ENCODE measurements at regions not wholly inside any gene's neighbourhood (a gene's known extent, or its start where the extent isn't known, plus 50 kb on each side); places are given as distances from the start of the nearest gene placed in this dataset.
"Not testable (repeated sequence)": the region's sequence is repeated elsewhere in the genome, so short reads cannot be mapped to it uniquely, and the experiment has no call there.

GRCh38 chr4:83917572-83917971 lies 381.7 kb downstream of the GPAT3 start:
- H3K4me3 ChIP-seq (ENCODE audit: low read depth, low read length), result no peak overlapping the region
- DNase-seq (ENCODE audit: low read depth), result no peak
- no peak for TF ChIP-seq CTCF (conservative IDR thresholded peaks at IDR 0.05; ENCODE audit: low read depth, low read length)

- no peak for TF ChIP-seq CTCF (conservative IDR thresholded peaks at IDR 0.05; ENCODE audit: low read depth, low read length)
- DNase-seq (ENCODE audit: low read depth), result no peak
- H3K4me3 ChIP-seq (ENCODE audit: low read depth, low read length), result no peak overlapping the region
Observed at GRCh38 chr4:83910693-83911092, 374.8 kb downstream of the GPAT3 start.

GRCh38 chr4:83906561-83906960 lies 370.7 kb downstream of the GPAT3 start:
- no peak for DNase-seq (ENCODE audit: low read depth)

GRCh38 chr4:83905952-83906351 lies 370.0 kb downstream of the GPAT3 start:
- no peak overlapping the region for H3K4me3 ChIP-seq (ENCODE audit: low read depth, low read length)
- TF ChIP-seq CTCF (conservative IDR thresholded peaks at IDR 0.05; ENCODE audit: low read depth, low read length), result peak; percentile 49
- DNase-seq (ENCODE audit: low read depth), result no peak

More at GRCh38 chr4:83906561-83906960, 370.7 kb downstream of the GPAT3 start:
- no peak overlapping the region for H3K4me3 ChIP-seq (ENCODE audit: low read depth, low read length)
- TF ChIP-seq CTCF (conservative IDR thresholded peaks at IDR 0.05; ENCODE audit: low read depth, low read length), result no peak

- DNase-seq (ENCODE audit: low read depth); H3K4me3 ChIP-seq (ENCODE audit: low read depth, low read length): not testable (repeated sequence)
Observed at GRCh38 chr4:83903740-83904139, 367.8 kb downstream of the GPAT3 start.

GRCh38 chr4:83894831-83895230 lies 358.9 kb downstream of the GPAT3 start:
- no peak overlapping the region for H3K4me3 ChIP-seq (ENCODE audit: low read depth, low read length)
- no peak for TF ChIP-seq CTCF (conservative IDR thresholded peaks at IDR 0.05; ENCODE audit: low read depth, low read length)
- DNase-seq (ENCODE audit: low read depth), result no peak

GRCh38 chr4:83890816-83891215 lies 354.9 kb downstream of the GPAT3 start:
- DNase-seq (ENCODE audit: low read depth), result no peak
- no peak overlapping the region for H3K4me3 ChIP-seq (ENCODE audit: low read depth, low read length)

More at GRCh38 chr4:83890816-83891215, 354.9 kb downstream of the GPAT3 start:
- no peak for TF ChIP-seq CTCF (conservative IDR thresholded peaks at IDR 0.05; ENCODE audit: low read depth, low read length)

Measured in epithelial cell of proximal tubule (primary cell).